GM23338 (cell line): ENCODE measurements at regions not wholly inside any gene's neighbourhood (a gene's known extent, or its start where the extent isn't known, plus 50 kb on each side); places are given as distances from the start of the nearest gene placed in this dataset.

Source experiments
- ATAC-seq: fragments of 200-7000 bp; cut with Tn5 transposase; 3 replicates; pipeline ENCODE4 v1.9.1; 2020
- DNase-seq: peaks from one replicate; pipeline ENCODE4 v3.0.0-alpha.2; 2015; ENCODE audit warnings: low spot score
- H2AFZ ChIP-seq: fragments of 200-600 bp; sonication (generic); 2 replicates; pipeline ENCODE4 v1.8.0; 2016; ENCODE audit warnings: antibody characterized with exemption, mild to moderate bottlenecking, moderate library complexity
- H3F3A ChIP-seq: fragments of 200-600 bp; sonication (generic); replicated peaks from 2 replicates; pipeline ENCODE4 v1.8.0; 2017; ENCODE audit warnings: antibody characterized with exemption, mixed run types, low read depth
- H3K27ac ChIP-seq: fragments of 200-600 bp; sonication (generic); 2 replicates; pipeline ENCODE4 v1.6.1; 2016; ENCODE audit warnings: low read depth
- H3K27me3 ChIP-seq: fragments of 200-600 bp; sonication (generic); 2 replicates; pipeline ENCODE4 v1.8.0; 2016; ENCODE audit warnings: mild to moderate bottlenecking, mixed run types, moderate library complexity; ENCODE audit not compliant: insufficient read depth
- H3K36me3 ChIP-seq: fragments of 200-600 bp; sonication (generic); 2 replicates; pipeline ENCODE4 v1.8.0; 2016; ENCODE audit warnings: mild to moderate bottlenecking; ENCODE audit not compliant: insufficient read depth
- H3K4me1 ChIP-seq: fragments of 200-600 bp; sonication (generic); 2 replicates; pipeline ENCODE4 v1.8.0; 2016; ENCODE audit warnings: mild to moderate bottlenecking, moderate library complexity; ENCODE audit not compliant: insufficient read depth
- H3K4me2 ChIP-seq: fragments of 200-600 bp; sonication (generic); 2 replicates; pipeline ENCODE4 v1.7.1; 2017; ENCODE audit warnings: mixed run types
- H3K4me3 ChIP-seq: fragments of 200-600 bp; sonication (generic); 2 replicates; pipeline ENCODE4 v1.6.1; 2016; ENCODE audit warnings: mixed run types
- H3K79me2 ChIP-seq: fragments of 200-600 bp; sonication (generic); replicated peaks from 2 replicates; pipeline ENCODE4 v1.8.0; 2017; ENCODE audit warnings: mild to moderate bottlenecking; ENCODE audit not compliant: insufficient read depth
- H3K9me2 ChIP-seq: fragments of 200-600 bp; sonication (generic); 2 replicates; pipeline ENCODE4 v1.8.0; 2017; ENCODE audit not compliant: insufficient read depth
- H4K20me1 ChIP-seq: fragments of 200-600 bp; sonication (generic); replicated peaks from 2 replicates; pipeline ENCODE4 v1.8.0; 2017; ENCODE audit warnings: mild to moderate bottlenecking; ENCODE audit not compliant: insufficient read depth
- H3K27ac Mint-ChIP-seq: 2 replicates; pipeline ENCODE4 v1.8.0; 2020; ENCODE audit warnings: inconsistent platforms, mild to moderate bottlenecking, moderate library complexity, mixed read lengths
- H3K27me3 Mint-ChIP-seq: 3 replicates; pipeline ENCODE4 v1.8.0; 2022; ENCODE audit warnings: low read depth, mild to moderate bottlenecking, moderate library complexity, mixed read lengths, inconsistent platforms; ENCODE audit not compliant: insufficient read depth, poor library complexity
- H3K36me3 Mint-ChIP-seq: 3 replicates; pipeline ENCODE4 v1.8.0; 2021; ENCODE audit warnings: low read depth, mild to moderate bottlenecking, inconsistent platforms, moderate library complexity, mixed read lengths
- H3K4me1 Mint-ChIP-seq: 3 replicates; pipeline ENCODE4 v1.8.0; 2020; ENCODE audit warnings: mild to moderate bottlenecking, inconsistent platforms, mixed read lengths
- H3K4me3 Mint-ChIP-seq: 3 replicates; pipeline ENCODE4 v1.8.0; 2021; ENCODE audit warnings: moderate library complexity, mild to moderate bottlenecking, inconsistent platforms, mixed read lengths
- H3K9me3 Mint-ChIP-seq: 3 replicates; pipeline ENCODE4 v1.8.0; 2020; ENCODE audit warnings: moderate library complexity, mild to moderate bottlenecking, inconsistent platforms, mixed read lengths
- CREB1 ChIP-seq: fragments of 250-450 bp; sonication (Bioruptor Pico); IDR thresholded peaks from 2 replicates; pipeline ENCODE4 v1.5.0; 2020; ENCODE audit warnings: low read depth, mild to moderate bottlenecking, moderate library complexity
- CTCF ChIP-seq, 2 experiments: fragments of 200-600 bp in 1 of 2; sonication (generic) in 1 of 2; conservative IDR thresholded peaks; 2 replicates each; pipeline versions ENCODE4 v1.5.1 to v1.6.1; 2016 to 2017; ENCODE audit warnings: antibody characterized with exemption in 2 of 2, low read depth in 2 of 2, mild to moderate bottlenecking in 2 of 2, moderate library complexity in 1 of 2
- ETS1 ChIP-seq: IDR thresholded peaks from 2 replicates; pipeline ENCODE4 v1.6.1; 2016; ENCODE audit warnings: antibody characterized with exemption
- EZH2 ChIP-seq: fragments of 200-600 bp; sonication (generic); IDR thresholded peaks from one replicate; pipeline ENCODE4 v1.8.0; 2017; ENCODE audit warnings: antibody characterized with exemption, mild to moderate bottlenecking, low read depth; ENCODE audit not compliant: unreplicated experiment
- EZH2phosphoT487 ChIP-seq: fragments of 200-600 bp; sonication (generic); IDR thresholded peaks from one replicate; pipeline ENCODE4 v1.8.1; 2018; ENCODE audit warnings: antibody characterized with exemption; ENCODE audit not compliant: unreplicated experiment
- JUNB ChIP-seq: IDR thresholded peaks from one replicate; pipeline ENCODE4 v1.6.1; 2016; ENCODE audit warnings: antibody characterized with exemption; ENCODE audit not compliant: unreplicated experiment
- NANOG ChIP-seq: IDR thresholded peaks from 2 replicates; pipeline ENCODE4 v1.6.1; 2016; ENCODE audit warnings: antibody characterized with exemption, borderline replicate concordance
- POLR2AphosphoS5 ChIP-seq: IDR thresholded peaks from 2 replicates; pipeline ENCODE4 v1.6.1; 2016; ENCODE audit warnings: antibody characterized with exemption, low read depth
- REST ChIP-seq: IDR thresholded peaks from one replicate; pipeline ENCODE4 v1.6.1; 2018; ENCODE audit warnings: antibody characterized with exemption; ENCODE audit not compliant: unreplicated experiment
- STAT1 ChIP-seq: IDR thresholded peaks from one replicate; pipeline ENCODE4 v1.6.1; 2016; ENCODE audit warnings: antibody characterized with exemption; ENCODE audit not compliant: unreplicated experiment
- ZNF114 ChIP-seq: fragments of 250-450 bp; sonication (Bioruptor Pico); IDR thresholded peaks from 2 replicates; pipeline ENCODE4 v1.5.0; 2020; ENCODE audit warnings: mild to moderate bottlenecking, moderate library complexity
- ZNF331 ChIP-seq: fragments of 250-450 bp; sonication (Bioruptor Pico); IDR thresholded peaks from 2 replicates; pipeline ENCODE4 v1.5.0; 2020; ENCODE audit warnings: low read depth, mild to moderate bottlenecking, moderate library complexity
- ZNF462 ChIP-seq: fragments of 250-450 bp; sonication (Bioruptor Pico); IDR thresholded peaks from 2 replicates; pipeline ENCODE4 v1.5.0; 2020; ENCODE audit warnings: mild to moderate bottlenecking, moderate library complexity

- Histone ChIP-seq H3K4me3 (no peak overlapping the region), H3K36me3 (no peaks in the 10 kb centered on the region), H3K9me2 (no peaks in the 10 kb centered on the region), H3K79me2 (no peaks in the 10 kb centered on the region), H3K27me3 (no peaks in the 10 kb centered on the region), H3K4me1 (no peaks in the 10 kb centered on the region), H3F3A (no peaks in the 10 kb centered on the region), H3K4me2 (no peak overlapping the region), H2AFZ (no peak overlapping the region), H3K27ac (no peak overlapping the region), H4K20me1 (no peaks in the 10 kb centered on the region)
- no peaks in the 10 kb centered on the region for H3K27me3 Mint-ChIP-seq
- H3K9me3 Mint-ChIP-seq: peaks cover 7% of the 10 kb centered on the region; the same call in 2 of the 3 replicates
- TF ChIP-seq JUNB (no peak), EZH2phosphoT487 (no peak), POLR2AphosphoS5 (no peak), CREB1 (no peak), NANOG (no peak), EZH2 (no peak), ETS1 (no peak), REST (no peak), ZNF114 (CRISPR knock-in tag) (no peak), CTCF (conservative IDR thresholded peaks at IDR 0.05; ENCODE audit: low read depth in 2 of 2) (no peak), ZNF462 (CRISPR knock-in tag) (no peak), ZNF331 (CRISPR knock-in tag) (no peak), STAT1 (no peak)
- H3K4me3 Mint-ChIP-seq: no peak overlapping the region
- H3K4me1 Mint-ChIP-seq: no peaks in the 10 kb centered on the region
- H3K27ac Mint-ChIP-seq: no peak overlapping the region
- no peak for DNase-seq
- no peak for ATAC-seq
- peaks cover 3% of the 10 kb centered on the region; the same call in 1 of the 3 replicates for H3K36me3 Mint-ChIP-seq
Measured at GRCh38 chr3:103181160-103181559, 746.3 kb downstream of the ZPLD1 start.
